ENCODE measurements at regions not wholly inside any gene's neighbourhood (a gene's known extent, or its start where the extent isn't known, plus 50 kb on each side); places are given as distances from the start of the nearest gene placed in this dataset.

DNA sequence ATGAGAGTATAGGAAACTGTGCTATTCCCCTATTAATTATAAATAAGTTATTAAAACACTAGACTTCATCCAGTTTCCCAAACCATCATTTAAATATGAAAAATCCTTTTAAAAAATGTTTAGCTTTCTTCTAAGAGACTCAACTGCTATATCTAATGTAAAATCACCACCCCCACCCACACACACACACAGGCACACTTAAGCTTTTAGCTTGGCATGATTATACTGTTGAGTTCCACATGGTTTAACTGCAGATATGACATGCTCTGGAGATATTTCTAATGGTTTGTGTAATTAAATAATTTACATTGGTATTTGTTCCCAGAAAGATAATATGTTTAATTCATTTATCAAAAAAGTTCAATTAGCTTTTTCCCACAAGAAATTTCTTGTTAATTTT, 1700.1 kb upstream of the SLC10A2 start:
- Histone ChIP-seq H3K27ac (no peak overlapping the region), H3K9me3 (no peaks in the 10 kb centered on the region), H3K4me1 (no peaks in the 10 kb centered on the region), H3K4me3 (no peak overlapping the region), H3K36me3 (ENCODE audit: low read depth, missing control alignments) (no peaks in the 10 kb centered on the region), H3K27me3 (no peaks in the 10 kb centered on the region)
- DNase-seq = no peak
- TF ChIP-seq POLR2A (IDR thresholded peaks at IDR 0.05) = no peak
- TF ChIP-seq, protein P1, sequence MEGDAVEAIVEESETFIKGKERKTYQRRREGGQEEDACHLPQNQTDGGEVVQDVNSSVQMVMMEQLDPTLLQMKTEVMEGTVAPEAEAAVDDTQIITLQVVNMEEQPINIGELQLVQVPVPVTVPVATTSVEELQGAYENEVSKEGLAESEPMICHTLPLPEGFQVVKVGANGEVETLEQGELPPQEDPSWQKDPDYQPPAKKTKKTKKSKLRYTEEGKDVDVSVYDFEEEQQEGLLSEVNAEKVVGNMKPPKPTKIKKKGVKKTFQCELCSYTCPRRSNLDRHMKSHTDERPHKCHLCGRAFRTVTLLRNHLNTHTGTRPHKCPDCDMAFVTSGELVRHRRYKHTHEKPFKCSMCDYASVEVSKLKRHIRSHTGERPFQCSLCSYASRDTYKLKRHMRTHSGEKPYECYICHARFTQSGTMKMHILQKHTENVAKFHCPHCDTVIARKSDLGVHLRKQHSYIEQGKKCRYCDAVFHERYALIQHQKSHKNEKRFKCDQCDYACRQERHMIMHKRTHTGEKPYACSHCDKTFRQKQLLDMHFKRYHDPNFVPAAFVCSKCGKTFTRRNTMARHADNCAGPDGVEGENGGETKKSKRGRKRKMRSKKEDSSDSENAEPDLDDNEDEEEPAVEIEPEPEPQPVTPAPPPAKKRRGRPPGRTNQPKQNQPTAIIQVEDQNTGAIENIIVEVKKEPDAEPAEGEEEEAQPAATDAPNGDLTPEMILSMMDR (IDR thresholded peaks at IDR 0.05) = no peak
- intact Hi-C loops (cut with DNase I; ENCODE audit: low total_unique reads) = no loop called here

DNA sequence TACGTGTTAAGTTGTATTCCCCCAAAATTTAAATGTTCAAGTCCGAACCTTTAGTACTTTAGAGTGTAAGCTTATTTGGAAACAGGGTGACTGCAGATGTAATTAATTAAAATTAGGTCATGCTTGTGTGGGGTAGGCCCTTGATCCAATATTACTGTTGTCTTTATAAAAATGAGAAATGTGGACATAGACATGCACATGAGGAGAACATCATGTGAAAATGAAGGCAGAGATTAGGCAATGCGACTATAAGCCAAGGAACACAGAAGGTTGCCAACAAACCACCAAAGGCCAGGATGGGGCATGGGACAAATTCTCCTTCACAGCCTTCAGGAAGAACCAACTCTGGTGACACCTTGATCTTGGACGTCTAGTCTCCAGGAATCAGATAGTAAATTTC, 1698.4 kb upstream of the SLC10A2 start:
- WGBS, 2 donors = 61 to 70% methylated on average over 4 of the region's 4 CpGs
- Histone ChIP-seq H3K9me3 (no peaks in the 10 kb centered on the region), H3K36me3 (ENCODE audit: low read depth, missing control alignments) (no peaks in the 10 kb centered on the region), H3K4me3 (no peak overlapping the region), H3K27me3 (no peaks in the 10 kb centered on the region), H3K27ac (no peak overlapping the region), H3K4me1 (no peaks in the 10 kb centered on the region)
- no peak for DNase-seq
- TF ChIP-seq, protein P1 (IDR thresholded peaks at IDR 0.05) = no peak
- no peak for TF ChIP-seq POLR2A (IDR thresholded peaks at IDR 0.05)
- intact Hi-C loops (cut with DNase I; ENCODE audit: low total_unique reads) = no loop called here

DNA sequence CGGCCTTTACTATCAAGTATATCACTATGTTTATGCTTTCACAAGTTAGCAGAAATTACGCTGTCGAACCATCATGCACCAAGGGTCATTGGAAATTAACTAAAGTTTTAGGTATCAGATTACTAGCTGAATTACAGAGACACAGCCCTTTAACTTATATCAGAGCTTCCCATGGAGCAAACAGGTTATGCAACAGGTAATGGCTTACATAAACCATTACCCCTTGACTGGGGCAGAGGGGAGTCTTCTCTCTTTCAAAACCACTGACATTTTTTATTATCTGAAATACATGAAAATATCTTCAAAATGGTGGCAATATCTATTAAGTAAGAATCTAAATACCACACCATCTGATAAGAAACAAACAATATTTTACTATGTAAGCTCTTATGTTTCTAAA, 1692.9 kb upstream of the SLC10A2 start:
- 95 to 97% methylated on average over 3 of the region's 3 CpGs for WGBS, 2 donors
- H3K4me3 ChIP-seq = no peak overlapping the region
- intact Hi-C loops (cut with DNase I; ENCODE audit: low total_unique reads) = no loop called here
- DNase-seq = no peak
- H3K27ac ChIP-seq = no peak overlapping the region
- no peaks in the 10 kb centered on the region for H3K9me3 ChIP-seq
- no peaks in the 10 kb centered on the region for H3K27me3 ChIP-seq
- H3K4me1 ChIP-seq = no peaks in the 10 kb centered on the region
- no peaks in the 10 kb centered on the region for H3K36me3 ChIP-seq (ENCODE audit: low read depth, missing control alignments)
- no peak for TF ChIP-seq POLR2A (IDR thresholded peaks at IDR 0.05)
- TF ChIP-seq, protein P1 (IDR thresholded peaks at IDR 0.05) = no peak

DNA sequence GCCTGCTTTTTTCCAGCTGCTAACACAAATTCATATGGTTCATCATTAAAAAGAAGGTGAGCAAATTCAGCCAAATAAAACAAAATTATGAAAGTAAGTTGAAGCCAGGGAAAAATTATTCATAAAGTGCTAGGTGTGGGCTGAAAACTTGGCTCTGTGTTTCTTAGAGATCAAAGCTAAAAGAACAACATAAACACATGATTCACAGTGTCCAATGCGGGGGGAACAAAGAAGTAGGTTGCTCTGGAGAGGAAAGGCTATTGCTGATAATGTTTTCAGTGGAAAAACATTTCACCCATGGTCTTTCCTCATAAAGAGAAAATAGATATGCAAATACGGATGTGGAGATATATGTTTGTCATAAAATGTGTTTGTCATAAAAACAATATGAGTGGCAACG, 1691.5 kb upstream of the SLC10A2 start:
- intact Hi-C loops (cut with DNase I; ENCODE audit: low total_unique reads) = no loop called here
- Histone ChIP-seq H3K27me3 (no peaks in the 10 kb centered on the region), H3K27ac (no peak overlapping the region), H3K9me3 (no peaks in the 10 kb centered on the region), H3K4me3 (no peak overlapping the region), H3K36me3 (ENCODE audit: low read depth, missing control alignments) (no peaks in the 10 kb centered on the region), H3K4me1 (no peaks in the 10 kb centered on the region)
- DNase-seq = no peak
- TF ChIP-seq POLR2A (IDR thresholded peaks at IDR 0.05) = no peak
- TF ChIP-seq, protein P1 (IDR thresholded peaks at IDR 0.05) = no peak
- WGBS, 2 donors = 55 to 59% methylated on average over 3 of the region's 3 CpGs

DNA sequence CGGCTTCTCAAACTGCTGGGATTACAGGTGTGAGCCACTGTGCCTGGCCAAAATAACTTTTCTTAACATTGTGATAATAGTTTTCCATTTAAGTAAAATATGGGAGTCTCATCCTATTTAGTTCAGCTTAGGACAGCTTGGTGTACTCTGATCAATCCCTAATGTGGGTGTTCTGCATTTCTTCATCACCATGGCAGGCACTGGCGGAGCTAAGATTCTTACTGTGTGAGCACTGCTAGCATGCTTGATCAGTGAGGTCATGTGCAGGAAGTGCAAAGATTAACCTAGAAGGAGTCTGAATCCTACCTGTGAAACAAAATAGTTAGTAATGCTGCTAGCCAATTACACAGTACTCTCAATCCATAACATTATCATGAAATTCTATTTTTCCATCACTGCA, 1684.2 kb upstream of the SLC10A2 start:
- Histone ChIP-seq H3K9me3 (no peaks in the 10 kb centered on the region), H3K36me3 (ENCODE audit: low read depth, missing control alignments) (no peaks in the 10 kb centered on the region), H3K4me3 (no peak overlapping the region), H3K27ac (no peak overlapping the region), H3K4me1 (no peaks in the 10 kb centered on the region), H3K27me3 (no peaks in the 10 kb centered on the region)
- intact Hi-C loops (cut with DNase I; ENCODE audit: low total_unique reads) = no loop called here
- TF ChIP-seq POLR2A (IDR thresholded peaks at IDR 0.05) = no peak
- TF ChIP-seq, protein P1 (IDR thresholded peaks at IDR 0.05) = no peak
- 92 to 94% methylated on average over 2 of the region's 2 CpGs for WGBS, 2 donors
- no peak for DNase-seq
